ENCODE measurements at regions not wholly inside any gene's neighbourhood (a gene's known extent, or its start where the extent isn't known, plus 50 kb on each side); places are given as distances from the start of the nearest gene placed in this dataset.

DNA sequence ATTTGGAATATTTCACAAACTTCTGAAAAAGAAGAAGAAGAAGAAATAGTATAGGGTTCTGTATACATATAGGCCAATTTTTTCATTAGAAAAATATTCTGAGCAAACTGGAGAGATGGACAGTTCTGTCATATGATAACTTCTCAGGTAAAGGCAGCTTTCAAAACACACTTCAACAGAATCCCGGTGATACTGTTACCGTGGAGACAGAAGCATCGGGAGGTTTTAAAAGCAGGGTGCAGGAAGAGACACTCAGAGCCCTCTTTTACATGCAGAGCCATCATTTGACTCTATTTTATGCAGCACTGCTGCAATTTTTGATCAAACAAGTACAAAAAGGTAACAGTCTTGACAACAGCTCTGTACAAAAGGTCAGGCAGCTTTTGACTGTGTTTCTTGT, 1785.4 kb downstream of the LRRC4C start:
- TF ChIP-seq, protein P1, sequence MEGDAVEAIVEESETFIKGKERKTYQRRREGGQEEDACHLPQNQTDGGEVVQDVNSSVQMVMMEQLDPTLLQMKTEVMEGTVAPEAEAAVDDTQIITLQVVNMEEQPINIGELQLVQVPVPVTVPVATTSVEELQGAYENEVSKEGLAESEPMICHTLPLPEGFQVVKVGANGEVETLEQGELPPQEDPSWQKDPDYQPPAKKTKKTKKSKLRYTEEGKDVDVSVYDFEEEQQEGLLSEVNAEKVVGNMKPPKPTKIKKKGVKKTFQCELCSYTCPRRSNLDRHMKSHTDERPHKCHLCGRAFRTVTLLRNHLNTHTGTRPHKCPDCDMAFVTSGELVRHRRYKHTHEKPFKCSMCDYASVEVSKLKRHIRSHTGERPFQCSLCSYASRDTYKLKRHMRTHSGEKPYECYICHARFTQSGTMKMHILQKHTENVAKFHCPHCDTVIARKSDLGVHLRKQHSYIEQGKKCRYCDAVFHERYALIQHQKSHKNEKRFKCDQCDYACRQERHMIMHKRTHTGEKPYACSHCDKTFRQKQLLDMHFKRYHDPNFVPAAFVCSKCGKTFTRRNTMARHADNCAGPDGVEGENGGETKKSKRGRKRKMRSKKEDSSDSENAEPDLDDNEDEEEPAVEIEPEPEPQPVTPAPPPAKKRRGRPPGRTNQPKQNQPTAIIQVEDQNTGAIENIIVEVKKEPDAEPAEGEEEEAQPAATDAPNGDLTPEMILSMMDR (IDR thresholded peaks at IDR 0.05): no peak
- no peak for TF ChIP-seq EP300 (IDR thresholded peaks at IDR 0.05; ENCODE audit: low read depth)

Data from transverse colon (tissue), 3 donors.